Skeletal muscle satellite cell (primary cell): ENCODE measurements at regions not wholly inside any gene's neighbourhood (a gene's known extent, or its start where the extent isn't known, plus 50 kb on each side); places are given as distances from the start of the nearest gene placed in this dataset.
"Not testable (repeated sequence)": the region's sequence is repeated elsewhere in the genome, so short reads cannot be mapped to it uniquely, and the experiment has no call there.

Source experiments
- H3K27me3 ChIP-seq: 2 replicates; pipeline ENCODE4 v1.7.0; 2013; ENCODE audit warnings: low read length; ENCODE audit not compliant: control insufficient read depth, insufficient read depth
- H3K36me3 ChIP-seq: 2 replicates; pipeline ENCODE4 v1.7.0; 2013; ENCODE audit warnings: mild to moderate bottlenecking, control low read depth, low read length; ENCODE audit not compliant: insufficient read depth
- H3K4me1 ChIP-seq: 2 replicates; pipeline ENCODE4 v1.7.0; 2013; ENCODE audit warnings: low read length; ENCODE audit not compliant: control insufficient read depth, insufficient read depth
- H3K4me2 ChIP-seq: 2 replicates; pipeline ENCODE4 v1.7.0; 2013; ENCODE audit warnings: mild to moderate bottlenecking, low read length
- H3K4me3 ChIP-seq: 2 replicates; pipeline ENCODE4 v1.7.0; 2013; ENCODE audit warnings: low read length
- H3K9ac ChIP-seq: 2 replicates; pipeline ENCODE4 v1.7.0; 2013; ENCODE audit warnings: mild to moderate bottlenecking, low read depth, low read length, moderate library complexity
- H3K9me3 ChIP-seq: replicated peaks from 2 replicates; pipeline ENCODE4 v1.7.0; 2013; ENCODE audit warnings: mild to moderate bottlenecking, control low read depth, low read length

DNA sequence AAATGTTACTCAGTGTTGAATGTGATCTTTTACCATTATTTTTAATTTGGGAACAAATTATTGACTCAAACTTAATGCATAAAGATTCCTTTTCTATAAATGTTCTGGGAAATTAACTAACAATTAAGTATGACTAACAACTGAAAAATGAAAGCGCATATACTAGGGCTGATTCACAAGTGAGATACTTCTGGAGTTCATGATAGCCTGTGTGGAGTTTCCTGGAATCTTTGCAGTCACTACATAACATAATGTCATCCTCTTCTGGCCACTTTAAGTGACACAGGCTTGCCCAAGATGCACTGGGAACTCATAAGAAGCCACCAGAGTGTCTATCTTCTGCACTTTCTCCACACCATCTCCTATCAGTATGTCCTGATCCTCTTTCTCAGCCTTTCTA lies 450.3 kb upstream of the CDH11 start:
- Histone ChIP-seq H3K4me1 (peaks cover 12% of the 10 kb centered on the region), H3K4me3 (no peak overlapping the region), H3K9ac (no peak overlapping the region), H3K27me3 (no peaks in the 10 kb centered on the region), H3K9me3 (no peaks in the 10 kb centered on the region), H3K36me3 (no peaks in the 10 kb centered on the region), H3K4me2 (peak overlapping the region; percentile 10)

DNA sequence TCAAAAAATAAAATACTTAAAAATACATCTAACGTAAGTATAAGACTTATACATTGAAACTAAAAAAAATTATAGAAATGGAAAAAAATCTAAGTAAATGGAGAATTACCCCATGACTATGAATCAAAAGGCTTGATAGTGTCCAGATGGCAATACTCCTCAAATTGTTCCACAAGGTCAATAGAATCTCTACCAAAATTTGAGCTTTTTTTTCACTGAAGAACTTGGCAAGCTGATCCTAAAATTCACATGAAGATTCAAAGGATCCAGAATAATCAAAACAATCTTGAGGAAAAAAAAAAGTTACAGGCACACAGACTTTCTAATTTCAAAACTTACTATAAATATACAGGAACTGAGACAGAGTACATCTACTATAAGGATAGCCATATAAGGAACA lies 448.4 kb upstream of the CDH11 start:
- Histone ChIP-seq H3K4me2 (no peak overlapping the region), H3K4me3 (no peak overlapping the region), H3K27me3 (no peaks in the 10 kb centered on the region), H3K36me3 (no peaks in the 10 kb centered on the region), H3K4me1 (peaks cover 12% of the 10 kb centered on the region), H3K9ac (no peak overlapping the region), H3K9me3 (no peaks in the 10 kb centered on the region)

DNA sequence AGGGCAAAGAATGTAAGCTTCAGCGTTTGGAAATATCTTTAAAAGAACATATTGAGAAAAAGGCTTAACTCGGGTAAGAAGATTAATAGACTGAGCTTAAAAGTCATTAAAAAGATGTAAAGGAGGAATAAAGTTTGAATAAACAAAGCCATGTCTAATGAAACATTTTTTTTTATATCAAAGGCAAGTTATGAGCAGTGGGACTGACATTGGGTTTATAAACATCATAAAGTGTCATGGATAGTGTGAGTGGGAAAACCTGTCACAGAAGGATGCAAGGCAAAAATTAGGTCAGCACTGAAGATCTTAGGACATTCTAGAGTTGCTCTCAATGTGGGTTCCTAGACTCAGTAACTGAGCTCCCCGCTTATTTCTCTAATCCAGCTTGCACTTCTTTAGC lies 438.0 kb upstream of the CDH11 start:
- Histone ChIP-seq H3K27me3 (no peaks in the 10 kb centered on the region), H3K4me1 (no peaks in the 10 kb centered on the region), H3K9ac (no peak overlapping the region), H3K36me3 (no peaks in the 10 kb centered on the region), H3K9me3 (no peaks in the 10 kb centered on the region), H3K4me3 (no peak overlapping the region), H3K4me2 (no peak overlapping the region)

DNA sequence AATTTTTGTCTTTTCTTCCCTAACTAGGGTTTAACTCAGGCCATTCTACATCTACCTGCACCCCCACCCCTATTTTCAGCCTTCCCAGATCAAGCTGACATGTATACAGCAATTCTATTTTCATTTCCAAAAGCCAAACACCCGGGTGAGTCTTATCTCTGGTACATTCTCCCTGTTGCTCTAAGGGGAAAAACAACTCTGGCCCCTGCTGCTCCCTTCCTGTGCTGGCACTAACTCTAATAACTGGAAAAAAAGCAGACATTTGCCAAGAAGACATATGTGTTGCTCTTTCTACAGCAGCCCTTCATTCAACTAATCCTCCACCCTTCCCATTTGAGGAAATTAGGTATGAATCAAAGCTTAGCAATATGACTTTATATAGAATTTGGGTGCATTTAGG lies 427.8 kb upstream of the CDH11 start:
- H3K9ac ChIP-seq, H3K9me3 ChIP-seq, H3K4me3 ChIP-seq, H3K27me3 ChIP-seq, H3K4me2 ChIP-seq, H3K36me3 ChIP-seq: not testable (repeated sequence)
- peaks cover 32% of the 10 kb centered on the region for H3K4me1 ChIP-seq

DNA sequence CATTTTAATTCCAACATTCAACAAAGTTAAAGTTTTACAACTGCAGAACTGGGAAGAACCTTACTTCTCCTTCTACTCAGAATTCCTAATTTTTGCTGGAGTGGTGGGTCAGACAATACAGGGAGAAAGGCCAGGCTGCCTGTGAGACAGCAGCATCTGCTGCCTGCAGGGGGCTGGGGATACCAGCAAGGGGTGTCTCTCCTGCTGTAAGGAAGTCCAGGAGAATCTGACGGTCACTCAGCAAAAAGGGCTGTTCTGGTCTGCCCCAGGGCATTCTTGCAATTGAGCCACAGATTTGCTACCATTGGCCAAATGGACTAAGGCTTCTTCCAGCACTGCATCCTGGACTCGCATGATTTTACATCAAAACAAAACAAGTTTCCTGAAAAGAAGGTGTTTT lies 426.6 kb upstream of the CDH11 start:
- no peak overlapping the region for H3K4me3 ChIP-seq

DNA sequence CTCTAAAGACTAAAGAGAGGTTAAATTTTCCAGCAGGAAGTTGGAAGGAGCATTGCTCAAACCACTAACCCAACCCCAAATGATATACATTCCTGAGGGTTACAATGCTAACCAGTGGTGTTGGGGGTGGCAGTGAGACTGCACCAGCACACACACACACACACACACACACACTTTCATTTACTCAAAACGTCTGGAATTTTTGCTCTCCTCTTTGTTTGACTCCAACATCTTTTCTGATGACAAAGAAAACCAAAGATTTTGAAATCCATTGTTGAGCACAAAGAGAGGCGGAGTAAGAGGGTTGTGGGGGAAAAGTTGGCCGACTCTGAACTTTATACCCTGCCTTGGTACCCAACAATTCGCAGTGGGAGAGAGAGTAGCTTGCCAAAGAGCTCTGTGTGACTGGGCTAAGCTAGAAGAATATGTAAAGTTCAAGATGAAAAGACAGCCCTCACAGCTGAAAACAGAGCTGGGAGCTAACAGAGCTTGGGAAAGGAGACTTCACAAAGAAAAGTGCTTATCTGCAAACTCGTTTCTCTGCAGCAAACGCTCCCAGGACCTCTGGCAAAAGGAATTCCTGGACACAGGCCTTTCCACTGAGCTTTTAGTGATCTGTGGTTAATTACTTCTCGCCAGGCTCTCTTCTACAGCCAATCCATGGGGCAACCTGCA lies 426.0 kb upstream of the CDH11 start:
- peak overlapping the region; percentile 11 for H3K4me2 ChIP-seq
- no peaks in the 10 kb centered on the region for H3K36me3 ChIP-seq
- H3K4me3 ChIP-seq: peak overlapping the region; percentile 33
- peak overlapping the region; percentile 68 for H3K9ac ChIP-seq
- no peaks in the 10 kb centered on the region for H3K9me3 ChIP-seq
- H3K4me1 ChIP-seq: peaks cover 32% of the 10 kb centered on the region
- no peaks in the 10 kb centered on the region for H3K27me3 ChIP-seq

More for the DNA sequence above, 426.6 kb upstream of the CDH11 start:
- Histone ChIP-seq H3K4me2 (peak overlapping the region; percentile 11), H3K4me1 (peaks cover 32% of the 10 kb centered on the region), H3K36me3 (no peaks in the 10 kb centered on the region), H3K9ac (peak overlapping the region; percentile 68), H3K9me3 (no peaks in the 10 kb centered on the region), H3K27me3 (no peaks in the 10 kb centered on the region)

DNA sequence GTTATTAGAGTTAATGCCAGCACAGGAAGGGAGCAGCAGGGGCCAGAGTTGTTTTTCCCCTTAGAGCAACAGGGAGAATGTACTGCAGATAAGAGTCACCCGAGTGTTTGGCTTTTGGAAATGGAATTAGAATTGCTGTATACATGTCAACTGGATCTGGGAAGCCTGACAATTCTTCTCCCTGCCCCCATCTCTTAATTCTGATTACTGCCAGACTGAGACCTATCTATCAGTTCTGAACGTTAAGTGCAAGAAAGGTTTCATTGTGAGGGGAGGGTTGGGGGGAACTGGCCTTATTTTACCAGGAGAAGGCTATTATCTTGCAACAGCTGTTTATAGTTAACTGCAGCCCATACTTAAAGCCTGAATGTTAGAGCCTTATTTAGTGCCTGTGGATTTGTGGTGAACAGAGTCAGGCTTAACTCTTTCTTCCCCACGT lies 424.5 kb upstream of the CDH11 start:
- Histone ChIP-seq H3K36me3 (no peaks in the 10 kb centered on the region), H3K4me3 (no peak overlapping the region), H3K4me1 (peaks cover 32% of the 10 kb centered on the region)

DNA sequence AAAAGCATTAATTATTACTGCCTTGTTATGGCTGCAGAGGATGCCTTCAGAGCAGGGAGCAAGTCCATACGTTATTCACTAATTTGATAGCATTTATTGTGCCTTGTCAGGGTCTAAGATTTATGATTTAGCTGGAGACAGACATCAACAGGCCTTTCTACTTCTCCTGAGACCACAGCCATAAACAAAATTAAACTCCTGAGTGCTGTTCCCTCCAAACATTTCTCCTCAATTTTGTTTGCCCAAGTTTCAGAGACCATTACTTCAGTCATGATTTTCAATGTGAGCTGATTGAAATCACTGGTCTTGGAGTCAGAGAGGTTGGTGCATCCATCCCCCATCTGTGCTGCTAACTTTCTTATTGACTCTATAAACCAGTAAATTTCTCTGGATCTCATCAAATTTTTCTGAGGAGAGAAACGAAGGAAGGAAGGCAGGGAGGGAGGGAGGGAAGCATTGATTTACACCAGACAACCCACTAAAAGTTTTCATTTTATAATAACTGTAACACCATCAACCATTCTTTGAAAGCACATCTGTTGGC lies 423.6 kb upstream of the CDH11 start:
- Histone ChIP-seq H3K4me1 (peaks cover 32% of the 10 kb centered on the region), H3K4me2 (no peak overlapping the region), H3K9ac (no peak overlapping the region), H3K27me3 (no peaks in the 10 kb centered on the region), H3K4me3 (no peak overlapping the region), H3K9me3 (no peaks in the 10 kb centered on the region), H3K36me3 (no peaks in the 10 kb centered on the region)

More for the DNA sequence above, 424.5 kb upstream of the CDH11 start:
- Histone ChIP-seq H3K27me3 (no peaks in the 10 kb centered on the region), H3K9ac (peak overlapping the region; percentile 39), H3K9me3 (no peaks in the 10 kb centered on the region), H3K4me2 (peak overlapping the region; percentile 29)

DNA sequence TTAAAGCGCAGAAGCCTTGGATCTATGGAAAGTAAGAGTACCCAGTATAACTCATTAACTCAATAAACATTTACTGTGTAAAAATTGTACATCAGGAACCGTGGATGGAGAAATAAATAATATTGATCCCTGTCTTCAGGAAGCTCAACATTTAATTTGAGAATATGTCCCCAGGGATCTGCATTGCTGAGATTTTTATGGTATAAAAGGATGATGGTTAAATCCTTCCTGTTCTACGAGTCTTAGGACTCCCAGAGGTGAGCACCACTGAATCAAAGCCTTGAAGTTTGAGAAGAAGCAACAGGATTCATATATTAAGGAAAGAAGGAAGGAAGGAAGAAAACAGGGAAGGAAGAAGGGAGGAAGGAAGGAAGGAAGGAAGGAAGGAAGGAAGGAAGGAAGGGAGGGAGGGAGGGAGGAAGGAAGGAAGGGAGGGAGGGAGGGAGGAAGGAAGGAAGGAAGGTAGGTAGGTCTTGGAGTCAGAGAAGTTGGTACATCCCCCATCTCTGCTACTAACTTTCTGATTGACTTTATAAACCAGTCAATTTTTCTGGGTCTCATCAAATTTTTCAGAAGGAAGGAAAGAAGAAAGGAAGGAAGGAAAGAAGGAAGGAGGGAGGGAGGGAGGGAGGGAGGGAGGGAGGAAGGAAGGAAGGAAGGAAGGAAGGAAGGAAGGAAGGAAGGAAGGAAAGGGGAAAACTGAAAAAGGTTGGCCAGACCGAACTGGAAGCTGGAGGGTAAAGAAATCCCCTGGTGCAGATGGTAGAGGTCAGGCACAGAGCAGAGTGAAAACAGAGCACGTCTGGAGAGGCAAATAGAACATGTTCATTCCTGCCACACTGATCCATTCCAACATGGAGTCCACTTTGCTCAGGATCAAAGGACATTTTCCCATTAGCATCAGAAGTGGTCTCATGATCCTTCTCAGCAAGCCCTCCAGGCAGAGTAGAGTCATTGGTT lies 422.2 kb upstream of the CDH11 start:
- Histone ChIP-seq H3K9me3 (no peaks in the 10 kb centered on the region), H3K4me1 (peaks cover 31% of the 10 kb centered on the region)

DNA sequence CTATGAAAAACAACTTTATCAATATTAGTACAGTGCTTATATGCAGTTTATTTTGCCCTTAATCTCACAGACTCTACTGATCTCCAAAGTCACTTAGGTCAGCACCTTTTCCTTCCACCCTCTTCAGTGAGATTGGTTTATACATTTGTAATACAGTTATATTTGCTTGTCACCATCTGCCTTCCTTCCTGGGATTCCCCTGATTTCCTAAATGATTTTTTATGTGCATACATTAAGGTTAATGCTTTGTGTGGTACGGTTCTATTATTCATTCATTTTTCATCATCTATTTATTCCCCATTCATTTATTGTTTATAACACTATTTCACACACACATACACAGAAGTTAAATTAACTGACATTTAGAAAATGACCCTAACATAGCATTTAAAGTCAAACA lies 419.8 kb upstream of the CDH11 start:
- no peaks in the 10 kb centered on the region for H3K9me3 ChIP-seq
- no peaks in the 10 kb centered on the region for H3K36me3 ChIP-seq
- peaks cover 8% of the 10 kb centered on the region for H3K4me1 ChIP-seq

More for the DNA sequence above, 422.2 kb upstream of the CDH11 start:
- H3K27me3 ChIP-seq: no peaks in the 10 kb centered on the region
- H3K36me3 ChIP-seq: no peaks in the 10 kb centered on the region
- H3K9ac ChIP-seq: no peak overlapping the region
- no peak overlapping the region for H3K4me3 ChIP-seq
- no peak overlapping the region for H3K4me2 ChIP-seq

DNA sequence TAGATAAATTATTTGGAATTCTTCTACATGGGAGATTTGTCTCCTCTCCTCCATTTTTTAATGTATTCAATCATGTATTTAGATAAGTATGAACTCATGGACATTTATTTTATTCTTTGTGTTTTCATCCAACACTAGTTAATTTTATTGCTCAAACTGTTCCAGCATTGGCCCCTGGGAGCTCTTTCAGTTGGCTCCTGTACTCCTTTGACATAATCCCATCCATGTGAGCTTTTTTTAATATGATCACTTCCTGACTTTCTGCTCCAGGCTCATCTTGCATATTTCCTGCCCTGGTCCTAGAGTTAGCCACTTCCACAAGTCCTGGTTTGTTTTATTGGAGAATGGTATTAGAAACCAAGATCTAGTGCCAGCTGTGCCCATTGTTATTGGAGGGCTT lies 419.0 kb upstream of the CDH11 start:
- no peak overlapping the region for H3K4me3 ChIP-seq
- no peak overlapping the region for H3K4me2 ChIP-seq

More for the DNA sequence above, 419.8 kb upstream of the CDH11 start:
- Histone ChIP-seq H3K4me2 (no peak overlapping the region), H3K27me3 (no peaks in the 10 kb centered on the region), H3K9ac (no peak overlapping the region), H3K4me3 (no peak overlapping the region)

More for the DNA sequence above, 419.0 kb upstream of the CDH11 start:
- Histone ChIP-seq H3K9me3 (no peaks in the 10 kb centered on the region), H3K4me1 (peaks cover under 1% of the 10 kb centered on the region), H3K36me3 (no peaks in the 10 kb centered on the region), H3K9ac (no peak overlapping the region), H3K27me3 (no peaks in the 10 kb centered on the region)
